ENCODE measurements at regions not wholly inside any gene's neighbourhood (a gene's known extent, or its start where the extent isn't known, plus 50 kb on each side); places are given as distances from the start of the nearest gene placed in this dataset.

GRCh38 chr13:48600374-48601364 lies 53.1 kb upstream of the CYSLTR2 start (continued):
- TF ChIP-seq POLR2AphosphoS5 (IDR thresholded peaks at IDR 0.05; ENCODE audit: low read depth, low read length) (peak; percentile 37; the same call in 1 of the 2 replicates), MXI1 (IDR thresholded peaks at IDR 0.05; ENCODE audit: low read depth, low read length) (no peak), TEAD4 (IDR thresholded peaks at IDR 0.05; ENCODE audit: borderline replicate concordance, insufficient read depth) (0 out of 2 replicates have a peak, but pooled peaks have one; percentile 54), RFX5 (IDR thresholded peaks at IDR 0.05; ENCODE audit: low read length) (no peak), EP300 (IDR thresholded peaks at IDR 0.05; ENCODE audit: borderline replicate concordance in 1 of 2, low read depth in 1 of 2, low read length in 1 of 2) (peak in 1 of 2 experiments; percentile 73; a peak in 2 of 4 replicates), RCOR1 (IDR thresholded peaks at IDR 0.05; ENCODE audit: low read length) (no peak), MAX (IDR thresholded peaks at IDR 0.05; ENCODE audit: low read depth) (no peak), TCF12 (IDR thresholded peaks at IDR 0.05) (peak; percentile 84), CTCF (IDR thresholded peaks at IDR 0.05) (no peak), IRF3 (IDR thresholded peaks at IDR 0.05; ENCODE audit: low read depth, low read length) (no peak), USF1 (IDR thresholded peaks at IDR 0.05; ENCODE audit: borderline replicate concordance, low read depth) (no peak), EZH2phosphoT487 (IDR thresholded peaks at IDR 0.05; ENCODE audit: borderline replicate concordance, low read depth) (no peak), ZBTB33 (IDR thresholded peaks at IDR 0.05; ENCODE audit: borderline replicate concordance, low read depth) (no peak), RXRA (IDR thresholded peaks at IDR 0.05; ENCODE audit: borderline replicate concordance, low read depth) (peak; percentile 76; the same call in 1 of the 2 replicates), SMC3 (IDR thresholded peaks at IDR 0.05; ENCODE audit: low read depth, low read length) (no peak), PBX3 (IDR thresholded peaks at IDR 0.05) (peak; percentile 83), NFIC (IDR thresholded peaks at IDR 0.05; ENCODE audit: borderline replicate concordance) (peak; percentile 81)
